ENCODE measurements at regions not wholly inside any gene's neighbourhood (a gene's known extent, or its start where the extent isn't known, plus 50 kb on each side); places are given as distances from the start of the nearest gene placed in this dataset.

DNA sequence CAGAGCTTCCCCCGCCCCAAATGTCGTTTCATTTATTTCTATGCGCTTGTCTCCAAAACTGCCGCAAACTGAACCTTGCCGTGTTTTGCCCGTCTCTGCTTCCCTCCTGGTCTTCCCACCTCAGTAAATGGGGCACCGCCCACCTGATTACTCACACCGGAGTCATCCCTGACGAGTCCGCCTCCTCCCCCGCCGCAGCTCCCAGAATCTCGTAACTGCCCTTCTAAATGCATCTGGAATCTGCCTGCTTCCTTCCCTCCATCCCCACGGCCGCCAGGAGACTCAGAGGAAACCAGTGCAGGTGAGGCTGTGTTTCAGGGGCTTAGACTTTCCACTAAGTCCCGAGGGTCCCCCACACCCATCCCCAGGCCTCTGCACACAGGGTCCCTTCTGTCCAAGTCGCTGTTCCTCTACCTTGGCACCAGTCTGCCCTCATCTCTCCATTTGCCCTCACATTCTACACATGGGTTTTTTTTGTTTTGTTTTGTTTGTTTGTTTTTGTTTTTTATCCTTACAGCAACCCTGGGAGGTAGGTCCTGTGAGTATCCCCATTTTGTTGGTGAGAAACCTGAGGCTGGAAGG is 62.6 kb upstream of the PHF21B start:
- FAIRE-seq, result peak; percentile 97
- H3K4me1 ChIP-seq (ENCODE audit: control insufficient read depth, extremely low read depth, insufficient read depth, low read length), result peaks cover 24% of the 10 kb centered on the region
- peak overlapping the region; percentile 59 for H3K4me2 ChIP-seq (ENCODE audit: control insufficient read depth, extremely low read depth, insufficient read depth, low read depth, low read length)
- peak; percentile 63 for DNase-seq (ENCODE audit: low read depth, low spot score)
- H3K27ac ChIP-seq (ENCODE audit: control insufficient read depth, insufficient read depth, low read length), result peak overlapping the region; percentile 30
- dilution Hi-C loops (cut with MboI; ENCODE audit: extremely low pct_ligation_motif_present, low sequenced_read_pairs), result no loop called here
- H3K36me3 ChIP-seq (ENCODE audit: control insufficient read depth in 2 of 2, extremely low read depth in 1 of 2, insufficient read depth in 2 of 2, low read length in 2 of 2), result no peaks in the 10 kb centered on the region
- TF ChIP-seq EZH2 (IDR thresholded peaks at IDR 0.05; ENCODE audit: low read length), result no peak
- TF ChIP-seq, protein P1, sequence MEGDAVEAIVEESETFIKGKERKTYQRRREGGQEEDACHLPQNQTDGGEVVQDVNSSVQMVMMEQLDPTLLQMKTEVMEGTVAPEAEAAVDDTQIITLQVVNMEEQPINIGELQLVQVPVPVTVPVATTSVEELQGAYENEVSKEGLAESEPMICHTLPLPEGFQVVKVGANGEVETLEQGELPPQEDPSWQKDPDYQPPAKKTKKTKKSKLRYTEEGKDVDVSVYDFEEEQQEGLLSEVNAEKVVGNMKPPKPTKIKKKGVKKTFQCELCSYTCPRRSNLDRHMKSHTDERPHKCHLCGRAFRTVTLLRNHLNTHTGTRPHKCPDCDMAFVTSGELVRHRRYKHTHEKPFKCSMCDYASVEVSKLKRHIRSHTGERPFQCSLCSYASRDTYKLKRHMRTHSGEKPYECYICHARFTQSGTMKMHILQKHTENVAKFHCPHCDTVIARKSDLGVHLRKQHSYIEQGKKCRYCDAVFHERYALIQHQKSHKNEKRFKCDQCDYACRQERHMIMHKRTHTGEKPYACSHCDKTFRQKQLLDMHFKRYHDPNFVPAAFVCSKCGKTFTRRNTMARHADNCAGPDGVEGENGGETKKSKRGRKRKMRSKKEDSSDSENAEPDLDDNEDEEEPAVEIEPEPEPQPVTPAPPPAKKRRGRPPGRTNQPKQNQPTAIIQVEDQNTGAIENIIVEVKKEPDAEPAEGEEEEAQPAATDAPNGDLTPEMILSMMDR (optimal IDR thresholded peaks at IDR 0.05 in 1 of 3, IDR thresholded peaks at IDR 0.05 in 1 of 3, conservative IDR thresholded peaks at IDR 0.05 in 1 of 3; ENCODE audit: extremely low read depth in 1 of 3, insufficient read depth in 2 of 3, low read length in 3 of 3), result no peak
- H3K27me3 ChIP-seq (ENCODE audit: control insufficient read depth, extremely low read depth, insufficient read depth, low read length), result peaks cover 8% of the 10 kb centered on the region
- no peaks in the 10 kb centered on the region for H3K9me1 ChIP-seq (ENCODE audit: control insufficient read depth, extremely low read depth, insufficient read depth, low read length)
- no peaks in the 10 kb centered on the region for H4K20me1 ChIP-seq (ENCODE audit: control insufficient read depth, extremely low read depth, insufficient read depth, low read length)
- H2AFZ ChIP-seq (ENCODE audit: control insufficient read depth, low read length), result no peak overlapping the region
- peak overlapping the region; percentile 38 for H3K9ac ChIP-seq (ENCODE audit: control insufficient read depth, extremely low read depth, insufficient read depth, low read length)
- no peaks in the 10 kb centered on the region for H3K79me2 ChIP-seq (ENCODE audit: control insufficient read depth, insufficient read depth, low read length)
- H3K9me3 ChIP-seq (ENCODE audit: control insufficient read depth, low read depth, low read length), result no peaks in the 10 kb centered on the region
- peak overlapping the region in 1 of 3 experiments; percentile 10 for H3K4me3 ChIP-seq (ENCODE audit: control insufficient read depth in 2 of 3, extremely low read depth in 1 of 3, insufficient read depth in 2 of 3, low read depth in 1 of 3, low read length in 3 of 3)

DNA sequence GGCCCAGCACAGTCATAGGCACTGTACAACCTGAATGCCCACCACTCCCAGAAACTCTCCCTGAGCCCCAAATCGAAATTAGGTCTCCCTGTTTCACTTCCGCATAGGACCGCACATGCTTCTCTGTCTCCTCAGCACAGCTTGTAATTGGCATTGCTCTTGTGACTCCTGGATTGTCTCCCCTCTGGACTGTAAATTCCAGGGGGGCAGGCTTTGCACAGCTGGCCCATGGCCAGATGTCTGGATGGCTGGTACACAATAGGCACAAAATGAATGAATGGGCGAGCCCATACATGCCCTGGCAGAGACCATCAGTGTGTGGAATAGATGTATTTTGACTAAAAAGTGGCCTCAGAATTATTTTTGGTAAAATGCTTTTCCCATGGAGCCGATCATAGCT is 63.3 kb upstream of the PHF21B start:
- H3K79me2 ChIP-seq (ENCODE audit: control insufficient read depth, insufficient read depth, low read length), result no peaks in the 10 kb centered on the region
- no peaks in the 10 kb centered on the region for H3K9me3 ChIP-seq (ENCODE audit: control insufficient read depth, low read depth, low read length)
- no peaks in the 10 kb centered on the region for H4K20me1 ChIP-seq (ENCODE audit: control insufficient read depth, extremely low read depth, insufficient read depth, low read length)
- no peak overlapping the region for H3K4me3 ChIP-seq (ENCODE audit: control insufficient read depth in 2 of 3, extremely low read depth in 1 of 3, insufficient read depth in 2 of 3, low read depth in 1 of 3, low read length in 3 of 3)
- H3K36me3 ChIP-seq (ENCODE audit: control insufficient read depth in 2 of 2, extremely low read depth in 1 of 2, insufficient read depth in 2 of 2, low read length in 2 of 2), result no peaks in the 10 kb centered on the region
- no peak overlapping the region for H3K9ac ChIP-seq (ENCODE audit: control insufficient read depth, extremely low read depth, insufficient read depth, low read length)
- FAIRE-seq, result peak; percentile 57
- peaks cover 24% of the 10 kb centered on the region for H3K4me1 ChIP-seq (ENCODE audit: control insufficient read depth, extremely low read depth, insufficient read depth, low read length)
- no peaks in the 10 kb centered on the region for H3K9me1 ChIP-seq (ENCODE audit: control insufficient read depth, extremely low read depth, insufficient read depth, low read length)
- dilution Hi-C loops (cut with MboI; ENCODE audit: extremely low pct_ligation_motif_present, low sequenced_read_pairs), result no loop called here
- H3K4me2 ChIP-seq (ENCODE audit: control insufficient read depth, extremely low read depth, insufficient read depth, low read depth, low read length), result peak overlapping the region; percentile 59
- H3K27ac ChIP-seq (ENCODE audit: control insufficient read depth, insufficient read depth, low read length), result no peak overlapping the region
- TF ChIP-seq EZH2 (IDR thresholded peaks at IDR 0.05; ENCODE audit: low read length), result no peak
- TF ChIP-seq, protein P1 (optimal IDR thresholded peaks at IDR 0.05 in 1 of 3, IDR thresholded peaks at IDR 0.05 in 1 of 3, conservative IDR thresholded peaks at IDR 0.05 in 1 of 3; ENCODE audit: extremely low read depth in 1 of 3, insufficient read depth in 2 of 3, low read length in 3 of 3), result no peak
- H2AFZ ChIP-seq (ENCODE audit: control insufficient read depth, low read length), result no peak overlapping the region
- DNase-seq (ENCODE audit: low read depth, low spot score), result no peak
- H3K27me3 ChIP-seq (ENCODE audit: control insufficient read depth, extremely low read depth, insufficient read depth, low read length), result peaks cover 14% of the 10 kb centered on the region

All from keratinocyte (primary cell).